Adrenal gland (tissue), 5 donors: ENCODE measurements at regions not wholly inside any gene's neighbourhood (a gene's known extent, or its start where the extent isn't known, plus 50 kb on each side); places are given as distances from the start of the nearest gene placed in this dataset.

ENCODE experiments used
- POLR2A ChIP-seq, 2 donors: fragments of 450-650 bp; IDR thresholded peaks; one replicate each; pipeline ENCODE4 v1.6.1; 2017; ENCODE audit warnings: antibody characterized with exemption in 2 of 2, mild to moderate bottlenecking in 2 of 2, moderate library complexity in 1 of 2
- TF ChIP-seq, protein P1 (sequence below), 6 experiments: fragments of 450-650 bp in 4 of 6; fragments of 200-600 bp in 2 of 6; sonication (generic) in 1 of 6; IDR thresholded peaks; 1 replicate in 5 of 6; 2 replicates in 1 of 6; pipeline versions ENCODE4 v1.5.1 to v1.8.0; 2016 to 2021; ENCODE audit warnings: antibody characterized with exemption in 6 of 6, mild to moderate bottlenecking in 2 of 6, moderate library complexity in 1 of 6
- donor health status: DM: no; HTN: no; CAD: no.

DNA sequence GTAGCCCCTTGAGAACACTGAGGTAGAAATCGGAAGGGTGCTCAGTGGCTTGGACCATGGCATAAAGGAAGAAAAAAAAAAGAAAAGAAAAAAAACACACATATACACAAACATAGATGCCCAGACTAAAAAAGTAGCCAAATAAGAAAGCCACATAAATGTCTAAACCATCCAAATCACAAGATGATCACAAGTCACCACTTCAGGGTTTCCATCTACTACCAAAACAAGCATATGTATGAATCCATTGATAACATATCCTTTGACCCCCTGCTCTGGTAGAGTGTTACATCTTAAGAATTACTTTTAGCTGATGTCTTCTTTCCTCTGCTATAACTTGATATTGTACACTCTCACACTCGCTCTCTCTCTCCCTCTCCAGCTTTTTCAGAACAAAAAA lies 245.9 kb downstream of the AHR start:
- TF ChIP-seq, protein P1, sequence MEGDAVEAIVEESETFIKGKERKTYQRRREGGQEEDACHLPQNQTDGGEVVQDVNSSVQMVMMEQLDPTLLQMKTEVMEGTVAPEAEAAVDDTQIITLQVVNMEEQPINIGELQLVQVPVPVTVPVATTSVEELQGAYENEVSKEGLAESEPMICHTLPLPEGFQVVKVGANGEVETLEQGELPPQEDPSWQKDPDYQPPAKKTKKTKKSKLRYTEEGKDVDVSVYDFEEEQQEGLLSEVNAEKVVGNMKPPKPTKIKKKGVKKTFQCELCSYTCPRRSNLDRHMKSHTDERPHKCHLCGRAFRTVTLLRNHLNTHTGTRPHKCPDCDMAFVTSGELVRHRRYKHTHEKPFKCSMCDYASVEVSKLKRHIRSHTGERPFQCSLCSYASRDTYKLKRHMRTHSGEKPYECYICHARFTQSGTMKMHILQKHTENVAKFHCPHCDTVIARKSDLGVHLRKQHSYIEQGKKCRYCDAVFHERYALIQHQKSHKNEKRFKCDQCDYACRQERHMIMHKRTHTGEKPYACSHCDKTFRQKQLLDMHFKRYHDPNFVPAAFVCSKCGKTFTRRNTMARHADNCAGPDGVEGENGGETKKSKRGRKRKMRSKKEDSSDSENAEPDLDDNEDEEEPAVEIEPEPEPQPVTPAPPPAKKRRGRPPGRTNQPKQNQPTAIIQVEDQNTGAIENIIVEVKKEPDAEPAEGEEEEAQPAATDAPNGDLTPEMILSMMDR (IDR thresholded peaks at IDR 0.05), result no peak
- TF ChIP-seq POLR2A (IDR thresholded peaks at IDR 0.05), result no peak
